H1 (cell line): ENCODE measurements at regions not wholly inside any gene's neighbourhood (a gene's known extent, or its start where the extent isn't known, plus 50 kb on each side); places are given as distances from the start of the nearest gene placed in this dataset.

Source experiments
- CTCF ChIA-PET: fragments of 300-600 bp; sonication (Branson Sonifier 250); formaldehyde crosslinking; loops from one replicate; lab custom pipeline; 2021; ENCODE audit not compliant: partially characterized antibody; lab: Charles Lee
- POLR2A ChIA-PET: fragments of 300-600 bp; sonication (Branson Sonifier 250); formaldehyde crosslinking; loops from one replicate; lab custom pipeline; 2021; ENCODE audit warnings: inconsistent platforms; ENCODE audit not compliant: partially characterized antibody; lab: Charles Lee
- DNase-seq, 2 experiments: peaks; one replicate each; pipeline versions ENCODE4 v3.0.0 to v3.0.0-alpha.2; 2010 to 2022; ENCODE audit warnings: low spot score in 2 of 2, low read depth in 1 of 2, mixed read lengths in 1 of 2
- FAIRE-seq: peaks from 2 replicates; lab custom pipeline; 2011; peaks lifted over from hg19 to GRCh38; lab: Jason Lieb, UNC
- H2AFZ ChIP-seq: 2 replicates; pipeline ENCODE4 v1.8.1; 2012; ENCODE audit warnings: low read length, inconsistent platforms
- H2AK5ac ChIP-seq: 2 replicates; pipeline ENCODE4 v1.6.1; 2013; ENCODE audit warnings: low read depth, low read length
- H2BK120ac ChIP-seq: replicated peaks from 2 replicates; pipeline ENCODE3; 2013; ENCODE audit warnings: low read depth, low read length, inconsistent platforms
- H2BK12ac ChIP-seq: 2 replicates; pipeline ENCODE4 v1.6.1; 2013; ENCODE audit warnings: low read depth, low read length
- H2BK15ac ChIP-seq: 2 replicates; pipeline ENCODE4 v1.6.1; 2013; ENCODE audit warnings: low read length
- H2BK20ac ChIP-seq: 2 replicates; pipeline ENCODE4 v1.6.1; 2013; ENCODE audit warnings: low read length
- H2BK5ac ChIP-seq: 2 replicates; pipeline ENCODE4 v1.6.1; 2013; ENCODE audit warnings: low read depth, low read length
- H3K14ac ChIP-seq: 2 replicates; pipeline ENCODE4 v1.6.1; 2013; ENCODE audit warnings: inconsistent platforms; ENCODE audit not compliant: insufficient read length
- H3K18ac ChIP-seq: 2 replicates; pipeline ENCODE4 v1.6.1; 2013; ENCODE audit warnings: low read length; ENCODE audit errors: extremely low read depth
- H3K23ac ChIP-seq: 2 replicates; pipeline ENCODE4 v1.6.1; 2013; ENCODE audit warnings: inconsistent platforms; ENCODE audit not compliant: insufficient read length
- H3K23me2 ChIP-seq: 2 replicates; pipeline ENCODE4 v1.6.1; 2013; ENCODE audit warnings: low read depth, low read length
- H3K27ac ChIP-seq: 2 replicates; pipeline ENCODE4 v1.6.1; 2011; ENCODE audit warnings: low read depth, low read length, inconsistent platforms
- H3K27me3 ChIP-seq, 4 experiments: replicated peaks in 1 of 4; 1 replicate in 1 of 4; 2 replicates in 3 of 4; pipeline versions ENCODE4 v1.6.1 to v1.8.1; 2011 to 2013; ENCODE audit warnings: low read length in 3 of 4, mild to moderate bottlenecking in 3 of 4, inconsistent platforms in 2 of 4, mixed read lengths in 2 of 4, moderate library complexity in 1 of 4; ENCODE audit not compliant: control insufficient read depth in 3 of 4, insufficient read depth in 3 of 4; ENCODE audit errors: extremely low read depth in 1 of 4
- H3K36me3 ChIP-seq, 4 experiments: 2 replicates each; pipeline versions ENCODE4 v1.6.1 to v1.8.1; 2011 to 2013; ENCODE audit warnings: mild to moderate bottlenecking in 4 of 4, low read length in 3 of 4, moderate library complexity in 2 of 4, control low read depth in 1 of 4, inconsistent platforms in 1 of 4; ENCODE audit not compliant: insufficient read depth in 4 of 4, control insufficient read depth in 2 of 4
- H3K4ac ChIP-seq: replicated peaks from 2 replicates; pipeline ENCODE3; 2013; ENCODE audit warnings: low read length, low read depth, mixed read lengths, inconsistent platforms; ENCODE audit not compliant: insufficient read length
- H3K4me1 ChIP-seq, 4 experiments: replicated peaks in 1 of 4; 1 replicate in 1 of 4; 2 replicates in 3 of 4; pipeline versions ENCODE4 v1.6.1 to v1.8.1; 2011 to 2013; ENCODE audit warnings: low read length in 3 of 4, inconsistent platforms in 2 of 4, mixed read lengths in 1 of 4; ENCODE audit not compliant: insufficient read depth in 4 of 4, control insufficient read depth in 3 of 4
- H3K4me2 ChIP-seq, 2 experiments: 2 replicates each; pipeline versions ENCODE4 v1.6.1 to v1.8.1; 2011 to 2013; ENCODE audit warnings: low read depth in 2 of 2, low read length in 2 of 2, control low read depth in 1 of 2, inconsistent platforms in 1 of 2, mild to moderate bottlenecking in 1 of 2; ENCODE audit not compliant: insufficient read depth in 1 of 2
- H3K4me3 ChIP-seq, 4 experiments: fragments of 200-600, 300-600 bp in 1 of 4; sonication (generic), shearing (Covaris generic), sonication (Bioruptor Twin) in 1 of 4; 2 replicates each; pipeline versions ENCODE4 v1.5.1 to v1.8.1; 2011 to 2016; ENCODE audit warnings: low read length in 4 of 4, low read depth in 3 of 4, control low read depth in 2 of 4, inconsistent platforms in 2 of 4, mild to moderate bottlenecking in 2 of 4, mixed read lengths in 1 of 4, moderate library complexity in 1 of 4; ENCODE audit not compliant: insufficient read depth in 2 of 4; ENCODE audit errors: extremely low read depth in 1 of 4
- H3K56ac ChIP-seq: replicated peaks from 2 replicates; pipeline ENCODE3; 2013; ENCODE audit warnings: low read depth, mild to moderate bottlenecking, mixed read lengths, low read length, inconsistent platforms; ENCODE audit not compliant: insufficient read length
- H3K79me1 ChIP-seq: 2 replicates; pipeline ENCODE4 v1.6.1; 2013; ENCODE audit warnings: low read depth, low read length, control low read depth
- H3K79me2 ChIP-seq, 2 experiments: 2 replicates each; pipeline versions ENCODE4 v1.6.1 to v1.8.1; 2012 to 2013; ENCODE audit warnings: low read length in 2 of 2, mild to moderate bottlenecking in 2 of 2, inconsistent platforms in 1 of 2; ENCODE audit not compliant: insufficient read depth in 2 of 2, control insufficient read depth in 1 of 2
- H3K9ac ChIP-seq, 4 experiments: replicated peaks in 1 of 4; 1 replicate in 1 of 4; 2 replicates in 3 of 4; pipeline versions ENCODE4 v1.6.1 to v1.8.1; 2011 to 2013; ENCODE audit warnings: low read depth in 3 of 4, low read length in 3 of 4, control low read depth in 2 of 4, mild to moderate bottlenecking in 2 of 4, moderate library complexity in 2 of 4, inconsistent platforms in 1 of 4; ENCODE audit errors: extremely low read depth in 1 of 4
- H3K9me3 ChIP-seq, 2 experiments: 2 replicates each; pipeline versions ENCODE4 v1.6.1 to v1.8.1; 2012 to 2013; ENCODE audit warnings: mild to moderate bottlenecking in 2 of 2, moderate library complexity in 2 of 2, control low read depth in 1 of 2, inconsistent platforms in 1 of 2, low read depth in 1 of 2, low read length in 1 of 2, mixed read lengths in 1 of 2; ENCODE audit not compliant: insufficient read depth in 2 of 2
- H4K20me1 ChIP-seq, 2 experiments: replicated peaks in 1 of 2; 2 replicates each; pipeline versions ENCODE3 to v1.8.1; 2011 to 2013; ENCODE audit warnings: inconsistent platforms in 2 of 2, low read length in 2 of 2, mild to moderate bottlenecking in 1 of 2; ENCODE audit not compliant: insufficient read depth in 2 of 2, control insufficient read depth in 1 of 2
- H4K5ac ChIP-seq: 2 replicates; pipeline ENCODE4 v1.6.1; 2013; ENCODE audit warnings: low read length, low read depth, mixed read lengths, inconsistent platforms; ENCODE audit not compliant: insufficient read length
- H4K8ac ChIP-seq: 2 replicates; pipeline ENCODE4 v1.8.0; 2013; ENCODE audit warnings: mild to moderate bottlenecking, moderate library complexity, low read length, inconsistent platforms; ENCODE audit not compliant: insufficient read depth; ENCODE audit errors: extremely low read depth
- H4K91ac ChIP-seq: replicated peaks from 2 replicates; pipeline ENCODE3; 2013; ENCODE audit warnings: low read length, mixed read lengths, inconsistent platforms; ENCODE audit not compliant: insufficient read length
- HDAC2 ChIP-seq, 2 experiments: fragments of 300-600 bp in 1 of 2; sonication (generic) in 1 of 2; IDR thresholded peaks; 2 replicates each; pipeline ENCODE4 v1.6.1; 2011 to 2012; ENCODE audit warnings: low read depth in 2 of 2, low read length in 2 of 2, mild to moderate bottlenecking in 2 of 2, moderate library complexity in 2 of 2, borderline replicate concordance in 1 of 2, inconsistent platforms in 1 of 2
- JUN ChIP-seq: IDR thresholded peaks from 2 replicates; pipeline ENCODE4 v1.6.1; 2011; ENCODE audit warnings: low read depth, mild to moderate bottlenecking, improper control_type of control experiment, low read length
- KDM5A ChIP-seq: fragments of 200-600 bp; IDR thresholded peaks from 2 replicates; pipeline ENCODE4 v1.7.1; 2012; ENCODE audit warnings: mild to moderate bottlenecking, low read length, inconsistent platforms, mixed read lengths
- TCF12 ChIP-seq: IDR thresholded peaks from 2 replicates; pipeline ENCODE4 v1.6.1; 2011; ENCODE audit warnings: low read depth, mild to moderate bottlenecking, low read length
- USF2 ChIP-seq: IDR thresholded peaks from 2 replicates; pipeline ENCODE4 v1.6.1; 2011; ENCODE audit warnings: low read length, improper control_type of control experiment
- WGBS, 2 experiments: shearing (Covaris generic) in 1 of 2; methylation state at CpG; one replicate each; pipeline versions ENCODE4 v1.1.6 to v1.1.7; 2013 to 2015; ENCODE audit warnings: low lambda C conversion rate in 2 of 2, mixed read lengths in 2 of 2, inconsistent platforms in 1 of 2, low coverage in 1 of 2, missing lambda C conversion rate in 1 of 2; ENCODE audit not compliant: insufficient replicate concordance in 2 of 2, insufficient coverage in 1 of 2, insufficient read length in 1 of 2; ENCODE audit errors: extremely low coverage in 1 of 2, missing lambda C conversion rate in 1 of 2; 5-methylcytosine and 5-hydroxymethylcytosine counted together

- H2AFZ ChIP-seq: peak overlapping the region; percentile 79
- H3K4me3 ChIP-seq: no peak overlapping the region
- H3K23ac ChIP-seq: no peak overlapping the region
- no peak overlapping the region for H3K4ac ChIP-seq
- H2BK12ac ChIP-seq: no peak overlapping the region
- no peak overlapping the region for H2AK5ac ChIP-seq
- H2BK20ac ChIP-seq: no peak overlapping the region
- H3K14ac ChIP-seq: no peak overlapping the region
- H3K56ac ChIP-seq: no peak overlapping the region
- H4K20me1 ChIP-seq: no peaks in the 10 kb centered on the region
- ChIA-PET POLR2A (interaction anchor here (5.3 kb wide), 1 partner anchor 68 kb away, joined by 33 read pairs; the partner anchor contains the start of gene ADAMTS19), CTCF (interaction anchor here (0.8 kb wide), 1 partner anchor 30 kb away, joined by 3 read pairs; no protein-coding TSS in a partner anchor)
- H4K5ac ChIP-seq: no peak overlapping the region
- no peaks in the 10 kb centered on the region for H3K79me1 ChIP-seq
- no peak overlapping the region for H3K18ac ChIP-seq
- FAIRE-seq: no peak
- H3K9me3 ChIP-seq: peaks cover 0 to 5% of the 10 kb centered on the region in 2 experiments; a peak in 1 of 4 replicates
- H3K4me2 ChIP-seq: no peak overlapping the region
- WGBS, 2 experiments: 82% methylated on average over 6 of the region's 6 CpGs; no CpG with 5 or more reads in 1 of the 2 experiments
- no peak overlapping the region for H4K8ac ChIP-seq
- peaks cover 0 to 7% (median 3%) of the 10 kb centered on the region in 4 experiments; a peak in 4 of 7 replicates for H3K4me1 ChIP-seq
- H3K36me3 ChIP-seq: no peaks in the 10 kb centered on the region
- no peak for DNase-seq
- no peak overlapping the region for H3K27ac ChIP-seq
- H2BK120ac ChIP-seq: no peak overlapping the region
- no peak overlapping the region for H4K91ac ChIP-seq
- TF ChIP-seq TCF12 (no peak), USF2 (no peak), HDAC2 (IDR thresholded peaks at IDR 0.05; ENCODE audit: borderline replicate concordance in 1 of 2, low read depth in 2 of 2, low read length in 2 of 2) (no peak), JUN (no peak), KDM5A (no peak)
- H2BK15ac ChIP-seq: no peak overlapping the region
- H3K9ac ChIP-seq: no peak overlapping the region
- no peaks in the 10 kb centered on the region for H3K27me3 ChIP-seq
- no peaks in the 10 kb centered on the region for H3K79me2 ChIP-seq
- H2BK5ac ChIP-seq: no peak overlapping the region
- H3K23me2 ChIP-seq: no peaks in the 10 kb centered on the region
Measured at GRCh38 chr5:129392681-129393080, 67.4 kb upstream of the ADAMTS19 start.
